Tibial artery (tissue), 4 donors: ENCODE measurements at regions not wholly inside any gene's neighbourhood (a gene's known extent, or its start where the extent isn't known, plus 50 kb on each side); places are given as distances from the start of the nearest gene placed in this dataset.

Experiments used
- DNase-seq, 2 donors: peaks; one replicate each; pipeline ENCODE4 v3.0.0-alpha.2; 2019
- H3K27ac ChIP-seq, 2 donors: fragments of 200-600 bp; sonication (generic) in 1 of 2; 1 replicate in 1 of 2; 2 replicates in 1 of 2; pipeline ENCODE4 v1.5.1; 2018 to 2019; ENCODE audit warnings: mild to moderate bottlenecking in 1 of 2
- H3K27me3 ChIP-seq, 2 donors: fragments of 200-600 bp; sonication (generic) in 1 of 2; one replicate each; pipeline versions ENCODE4 v1.5.1 to v1.6.0; 2016 to 2019
- H3K36me3 ChIP-seq, 3 donors: fragments of 200-600 bp; sonication (generic) in 2 of 3; one replicate each; pipeline ENCODE4 v1.5.1; 2016 to 2019; ENCODE audit warnings: mild to moderate bottlenecking in 2 of 3
- H3K4me1 ChIP-seq, 4 donors: fragments of 200-600 bp; sonication (generic) in 2 of 4; 1 replicate in 3 of 4; 2 replicates in 1 of 4; pipeline ENCODE4 v1.5.1; 2016 to 2019
- H3K4me3 ChIP-seq, 2 donors: fragments of 200-600 bp; sonication (generic) in 1 of 2; 1 replicate in 1 of 2; 2 replicates in 1 of 2; pipeline ENCODE4 v1.5.1; 2018 to 2019; ENCODE audit warnings: mild to moderate bottlenecking in 2 of 2
- H3K9me3 ChIP-seq, 3 donors: fragments of 200-600 bp; sonication (generic) in 1 of 3; one replicate each; pipeline ENCODE4 v1.5.1; 2016 to 2019
- intact Hi-C: fragments of 100-400 bp; cut with DNase I; formaldehyde crosslinking; loops from one replicate; pipeline ENCODE4 v1.15.0; 2023; ENCODE audit warnings: low total_unique reads
- TF ChIP-seq, protein P1 (sequence below), 2 experiments: fragments of 200-600 bp in 1 of 2; fragments of 450-650 bp in 1 of 2; IDR thresholded peaks; one replicate each; pipeline ENCODE4 v1.5.1; 2017 to 2019; ENCODE audit warnings: antibody characterized with exemption in 2 of 2, mild to moderate bottlenecking in 1 of 2, moderate library complexity in 1 of 2

DNA sequence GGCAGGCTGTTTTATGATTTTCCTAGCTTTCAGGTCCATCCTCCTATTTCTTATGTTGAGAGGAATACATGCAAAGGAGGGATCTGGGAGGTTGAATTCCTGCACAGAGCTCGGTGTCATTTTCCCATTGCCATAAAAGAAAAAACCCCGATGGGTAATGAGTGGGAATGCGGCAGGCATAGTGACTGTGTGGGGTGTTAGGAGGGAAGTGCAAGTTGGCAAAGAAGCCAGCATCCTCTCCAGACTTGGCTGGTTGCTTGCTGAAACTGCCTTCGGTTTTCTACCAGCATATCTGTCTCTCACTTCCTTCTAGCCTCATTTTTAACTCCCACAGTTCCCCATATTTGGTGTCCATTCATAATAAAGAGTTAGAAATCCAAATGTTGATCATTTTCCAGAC is 1046.1 kb downstream of the SLC6A15 start:
- H3K9me3 ChIP-seq = no peaks in the 10 kb centered on the region
- H3K27ac ChIP-seq = no peak overlapping the region
- no peaks in the 10 kb centered on the region for H3K27me3 ChIP-seq
- TF ChIP-seq, protein P1, sequence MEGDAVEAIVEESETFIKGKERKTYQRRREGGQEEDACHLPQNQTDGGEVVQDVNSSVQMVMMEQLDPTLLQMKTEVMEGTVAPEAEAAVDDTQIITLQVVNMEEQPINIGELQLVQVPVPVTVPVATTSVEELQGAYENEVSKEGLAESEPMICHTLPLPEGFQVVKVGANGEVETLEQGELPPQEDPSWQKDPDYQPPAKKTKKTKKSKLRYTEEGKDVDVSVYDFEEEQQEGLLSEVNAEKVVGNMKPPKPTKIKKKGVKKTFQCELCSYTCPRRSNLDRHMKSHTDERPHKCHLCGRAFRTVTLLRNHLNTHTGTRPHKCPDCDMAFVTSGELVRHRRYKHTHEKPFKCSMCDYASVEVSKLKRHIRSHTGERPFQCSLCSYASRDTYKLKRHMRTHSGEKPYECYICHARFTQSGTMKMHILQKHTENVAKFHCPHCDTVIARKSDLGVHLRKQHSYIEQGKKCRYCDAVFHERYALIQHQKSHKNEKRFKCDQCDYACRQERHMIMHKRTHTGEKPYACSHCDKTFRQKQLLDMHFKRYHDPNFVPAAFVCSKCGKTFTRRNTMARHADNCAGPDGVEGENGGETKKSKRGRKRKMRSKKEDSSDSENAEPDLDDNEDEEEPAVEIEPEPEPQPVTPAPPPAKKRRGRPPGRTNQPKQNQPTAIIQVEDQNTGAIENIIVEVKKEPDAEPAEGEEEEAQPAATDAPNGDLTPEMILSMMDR (IDR thresholded peaks at IDR 0.05) = no peak
- DNase-seq = no peak
- intact Hi-C loops = no loop called here
- no peaks in the 10 kb centered on the region for H3K36me3 ChIP-seq
- H3K4me3 ChIP-seq = no peak overlapping the region
- H3K4me1 ChIP-seq = no peaks in the 10 kb centered on the region

DNA sequence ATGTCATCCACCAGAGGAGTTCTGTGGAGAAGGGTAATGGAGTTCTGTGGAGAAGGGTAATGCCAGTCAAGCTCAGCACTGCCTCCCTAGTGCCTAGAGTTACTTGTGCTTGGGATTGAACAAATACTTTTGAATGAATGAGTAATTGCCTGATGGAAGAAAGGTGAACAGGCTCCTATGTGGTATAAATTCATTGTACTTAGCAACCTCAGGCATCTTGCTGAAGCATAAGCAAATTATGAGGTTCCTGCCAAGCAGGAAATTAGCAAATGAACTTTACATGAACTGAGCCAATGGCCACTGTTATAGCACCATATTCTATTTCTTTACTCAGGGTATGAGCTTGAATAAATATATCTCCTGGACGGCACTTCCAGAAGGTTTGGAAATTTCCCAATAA is 1047.2 kb downstream of the SLC6A15 start:
- no peaks in the 10 kb centered on the region for H3K36me3 ChIP-seq
- intact Hi-C loops = no loop called here
- TF ChIP-seq, protein P1 (IDR thresholded peaks at IDR 0.05) = no peak

DNA sequence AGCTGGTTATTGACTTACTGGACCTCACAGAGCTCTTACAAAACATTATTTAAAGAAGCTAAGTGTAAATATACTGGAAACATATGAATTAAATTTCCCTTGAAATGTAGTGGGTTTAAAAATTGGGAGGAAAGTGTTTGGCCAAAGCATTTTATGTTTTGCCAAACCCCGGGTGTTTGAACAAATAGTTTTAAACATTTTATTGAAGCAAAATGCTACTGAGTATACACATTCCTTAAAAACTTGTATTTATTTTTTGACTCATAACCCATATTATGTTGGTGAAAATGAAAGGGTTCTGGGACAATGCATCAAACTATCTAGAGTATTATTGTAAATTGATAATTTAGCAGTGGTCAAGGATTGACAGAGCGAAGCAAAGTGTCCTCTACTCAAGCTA is 1048.5 kb downstream of the SLC6A15 start:
- no peak for DNase-seq
- no peaks in the 10 kb centered on the region for H3K27me3 ChIP-seq
- no peaks in the 10 kb centered on the region for H3K9me3 ChIP-seq
- H3K27ac ChIP-seq = no peak overlapping the region
- no peaks in the 10 kb centered on the region for H3K36me3 ChIP-seq
- H3K4me3 ChIP-seq = no peak overlapping the region
- TF ChIP-seq, protein P1 (IDR thresholded peaks at IDR 0.05) = no peak
- H3K4me1 ChIP-seq = no peaks in the 10 kb centered on the region
- intact Hi-C loops = no loop called here

More for the DNA sequence above, 1047.2 kb downstream of the SLC6A15 start:
- DNase-seq = no peak
- Histone ChIP-seq H3K4me3 (no peak overlapping the region), H3K9me3 (no peaks in the 10 kb centered on the region), H3K27me3 (no peaks in the 10 kb centered on the region), H3K27ac (no peak overlapping the region), H3K4me1 (no peaks in the 10 kb centered on the region)

DNA sequence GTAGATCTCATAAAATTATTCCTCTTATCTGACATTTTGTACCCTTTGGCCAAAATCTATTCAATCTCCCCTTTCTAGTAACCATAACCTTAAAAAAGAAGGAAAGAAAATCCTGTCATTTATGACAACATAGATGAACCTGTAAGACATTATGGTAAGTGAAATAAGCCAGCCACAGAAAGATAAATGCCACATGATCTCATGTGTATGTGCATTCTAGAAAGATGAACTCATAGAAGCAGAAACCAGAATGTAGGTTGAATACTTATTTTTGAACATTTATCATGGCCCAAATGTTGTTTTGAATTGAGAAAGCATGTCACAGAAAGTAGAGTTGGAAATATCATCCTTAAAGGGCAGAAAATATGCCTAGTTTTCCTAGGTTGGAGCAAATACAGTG is 1053.6 kb downstream of the SLC6A15 start:
- TF ChIP-seq, protein P1 (IDR thresholded peaks at IDR 0.05) = no peak
- H3K36me3 ChIP-seq = no peaks in the 10 kb centered on the region

DNA sequence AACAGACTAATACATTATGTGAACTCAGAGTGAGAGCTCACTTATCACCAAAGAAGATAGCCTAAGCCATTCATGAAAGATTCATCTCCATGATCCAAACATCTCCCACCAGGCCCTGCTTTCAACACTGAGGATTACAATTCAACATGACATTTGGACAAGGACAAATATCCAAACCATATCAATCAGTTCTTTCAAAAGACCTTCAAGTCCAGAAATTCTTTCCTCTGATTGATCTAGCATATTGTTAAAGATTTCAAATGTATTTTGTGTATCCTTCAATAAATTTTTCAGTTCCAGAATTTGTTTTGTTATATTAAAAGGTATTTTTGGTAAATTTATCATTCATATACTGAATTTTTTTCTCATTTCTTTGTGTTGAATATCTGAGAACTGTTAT is 1055.8 kb downstream of the SLC6A15 start:
- Histone ChIP-seq H3K27me3 (no peaks in the 10 kb centered on the region), H3K4me1 (no peaks in the 10 kb centered on the region), H3K27ac (no peak overlapping the region), H3K4me3 (no peak overlapping the region), H3K36me3 (no peaks in the 10 kb centered on the region), H3K9me3 (peaks cover 0 to 22% (median 11%) of the 10 kb centered on the region in 3 donors)
- intact Hi-C loops = no loop called here
- no peak for DNase-seq
- TF ChIP-seq, protein P1 (IDR thresholded peaks at IDR 0.05) = no peak

More for the DNA sequence above, 1053.6 kb downstream of the SLC6A15 start:
- H3K4me3 ChIP-seq = no peak overlapping the region
- no peaks in the 10 kb centered on the region for H3K27me3 ChIP-seq
- no peak for DNase-seq
- H3K4me1 ChIP-seq = no peaks in the 10 kb centered on the region
- intact Hi-C loops = no loop called here
- H3K27ac ChIP-seq = no peak overlapping the region
- peaks cover 0 to 22% (median 11%) of the 10 kb centered on the region in 3 donors for H3K9me3 ChIP-seq

DNA sequence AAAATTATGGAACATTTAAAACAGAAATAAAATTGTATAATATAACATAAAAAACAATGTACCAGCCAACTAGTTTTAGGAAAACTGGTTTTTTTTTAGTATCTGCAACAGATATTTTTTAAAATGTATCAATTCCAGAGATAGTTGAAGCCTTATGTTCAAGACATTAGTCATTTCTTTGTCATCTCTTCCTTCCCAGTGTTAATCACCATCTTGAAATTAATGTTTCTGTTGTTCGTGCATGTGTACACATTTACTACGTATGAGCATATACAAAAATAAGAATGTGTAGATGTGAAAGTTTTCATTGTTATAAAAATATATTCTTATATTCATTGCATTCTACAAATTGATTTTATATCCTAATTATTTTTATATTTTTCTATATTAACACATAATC is 1062.1 kb downstream of the SLC6A15 start:
- intact Hi-C loops = no loop called here
- H3K36me3 ChIP-seq = no peaks in the 10 kb centered on the region
- no peaks in the 10 kb centered on the region for H3K4me1 ChIP-seq
- H3K4me3 ChIP-seq = no peak overlapping the region
- H3K27me3 ChIP-seq = no peaks in the 10 kb centered on the region
- no peak overlapping the region for H3K27ac ChIP-seq
- TF ChIP-seq, protein P1 (IDR thresholded peaks at IDR 0.05) = no peak
- H3K9me3 ChIP-seq = peaks cover 0 to 4% (median 3%) of the 10 kb centered on the region in 3 donors
- no peak for DNase-seq
